A549 (cell line): ENCODE measurements at regions not wholly inside any gene's neighbourhood (a gene's known extent, or its start where the extent isn't known, plus 50 kb on each side); places are given as distances from the start of the nearest gene placed in this dataset.

Experiments
- CBX8 ChIP-seq: fragments of 200-600 bp; sonication (generic); IDR thresholded peaks from 2 replicates; pipeline ENCODE4 v1.6.1; 2016
- EP300 ChIP-seq, 2 experiments: fragments of >200 bp; sonication (Bioruptor Twin); formaldehyde crosslinking; IDR thresholded peaks; 2 replicates in 1 of 2; 3 replicates in 1 of 2; pipeline ENCODE4 v1.6.1; 2016 to 2017
- KDM1A ChIP-seq: fragments of 200-600 bp; sonication (generic); IDR thresholded peaks from 2 replicates; pipeline ENCODE4 v1.6.1; 2016; ENCODE audit warnings: low read depth, mild to moderate bottlenecking
- MAFK ChIP-seq: fragments of 450-650 bp; IDR thresholded peaks from 2 replicates; pipeline ENCODE4 v1.6.1; 2014; ENCODE audit not compliant: partially characterized antibody
- POLR2A ChIP-seq: IDR thresholded peaks from 2 replicates; pipeline ENCODE4 v1.6.1; 2012; ENCODE audit warnings: mild to moderate bottlenecking, low read length
- RAD21 ChIP-seq, 2 experiments: fragments of >200 bp in 1 of 2; sonication (Bioruptor Twin) in 1 of 2; formaldehyde crosslinking in 1 of 2; IDR thresholded peaks in 1 of 2; conservative IDR thresholded peaks in 1 of 2; 2 replicates in 1 of 2; 3 replicates in 1 of 2; pipeline ENCODE4 v1.6.1; 2012 to 2018; ENCODE audit warnings: inconsistent platforms in 1 of 2
- RNF2 ChIP-seq: fragments of 200-600 bp; sonication (generic); IDR thresholded peaks from 2 replicates; pipeline ENCODE4 v1.6.1; 2016; ENCODE audit warnings: low read depth, mild to moderate bottlenecking, antibody characterized with exemption, moderate library complexity, borderline replicate concordance
- ZFP36 ChIP-seq: fragments of 450-650 bp; IDR thresholded peaks from 2 replicates; pipeline ENCODE4 v1.6.1; 2014; ENCODE audit warnings: borderline replicate concordance; ENCODE audit not compliant: partially characterized antibody
- ZSCAN20 ChIP-seq: fragments of 250-450 bp; sonication (Bioruptor Pico); IDR thresholded peaks from 2 replicates; pipeline ENCODE4 v1.8.0; 2022; ENCODE audit warnings: mild to moderate bottlenecking, moderate library complexity
- TF ChIP-seq, protein P1 (sequence below): IDR thresholded peaks from 2 replicates; pipeline ENCODE4 v1.6.1; 2012
- TF ChIP-seq, protein P2 (sequence below): fragments of >200 bp; sonication (Bioruptor Twin); formaldehyde crosslinking; IDR thresholded peaks from 3 replicates; pipeline ENCODE4 v1.5.1; 2016
- TF ChIP-seq, protein P3 (sequence below): fragments of 250-450 bp; sonication (Bioruptor Pico); IDR thresholded peaks from 2 replicates; pipeline ENCODE4 v1.5.0; 2021; ENCODE audit warnings: mild to moderate bottlenecking, moderate library complexity, borderline replicate concordance
- TF ChIP-seq, protein P4 (sequence below): fragments of 150-350 bp; IDR thresholded peaks from 2 replicates; pipeline ENCODE4 v1.6.1; 2014; ENCODE audit warnings: low read depth, mild to moderate bottlenecking, low read length

DNA sequence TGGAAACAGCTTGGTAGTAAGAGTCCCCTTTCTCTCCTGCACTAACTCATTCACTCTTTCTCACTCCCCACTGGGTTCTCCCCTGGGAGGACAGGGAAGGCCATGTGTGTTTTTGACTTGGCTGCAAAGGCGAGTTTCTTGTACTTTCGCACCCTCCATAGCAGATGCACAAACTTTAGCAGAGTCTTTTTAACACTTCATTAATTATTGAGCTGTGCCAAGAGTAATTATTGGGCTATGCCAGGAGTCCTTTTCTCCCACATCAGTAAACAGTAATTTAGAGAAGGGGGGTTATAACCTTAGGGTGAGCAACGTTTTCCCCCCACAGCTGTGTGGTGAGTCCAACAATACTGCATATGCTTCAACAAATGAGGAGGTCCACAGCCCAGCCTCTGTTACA is 224.4 kb upstream of the ATP11B start:
- TF ChIP-seq, protein P1, sequence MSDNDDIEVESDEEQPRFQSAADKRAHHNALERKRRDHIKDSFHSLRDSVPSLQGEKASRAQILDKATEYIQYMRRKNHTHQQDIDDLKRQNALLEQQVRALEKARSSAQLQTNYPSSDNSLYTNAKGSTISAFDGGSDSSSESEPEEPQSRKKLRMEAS = no peak
- TF ChIP-seq ZSCAN20 (CRISPR knock-in tag) (no peak), MAFK (no peak), CBX8 (no peak), POLR2A (no peak), EP300 (IDR thresholded peaks at IDR 0.05) (no peak), KDM1A (no peak), RNF2 (no peak), RAD21 (conservative IDR thresholded peaks at IDR 0.05 in 1 of 2, IDR thresholded peaks at IDR 0.05 in 1 of 2) (no peak), ZFP36 (no peak)
- TF ChIP-seq, protein P2, sequence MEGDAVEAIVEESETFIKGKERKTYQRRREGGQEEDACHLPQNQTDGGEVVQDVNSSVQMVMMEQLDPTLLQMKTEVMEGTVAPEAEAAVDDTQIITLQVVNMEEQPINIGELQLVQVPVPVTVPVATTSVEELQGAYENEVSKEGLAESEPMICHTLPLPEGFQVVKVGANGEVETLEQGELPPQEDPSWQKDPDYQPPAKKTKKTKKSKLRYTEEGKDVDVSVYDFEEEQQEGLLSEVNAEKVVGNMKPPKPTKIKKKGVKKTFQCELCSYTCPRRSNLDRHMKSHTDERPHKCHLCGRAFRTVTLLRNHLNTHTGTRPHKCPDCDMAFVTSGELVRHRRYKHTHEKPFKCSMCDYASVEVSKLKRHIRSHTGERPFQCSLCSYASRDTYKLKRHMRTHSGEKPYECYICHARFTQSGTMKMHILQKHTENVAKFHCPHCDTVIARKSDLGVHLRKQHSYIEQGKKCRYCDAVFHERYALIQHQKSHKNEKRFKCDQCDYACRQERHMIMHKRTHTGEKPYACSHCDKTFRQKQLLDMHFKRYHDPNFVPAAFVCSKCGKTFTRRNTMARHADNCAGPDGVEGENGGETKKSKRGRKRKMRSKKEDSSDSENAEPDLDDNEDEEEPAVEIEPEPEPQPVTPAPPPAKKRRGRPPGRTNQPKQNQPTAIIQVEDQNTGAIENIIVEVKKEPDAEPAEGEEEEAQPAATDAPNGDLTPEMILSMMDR = no peak
- TF ChIP-seq, protein P3, sequence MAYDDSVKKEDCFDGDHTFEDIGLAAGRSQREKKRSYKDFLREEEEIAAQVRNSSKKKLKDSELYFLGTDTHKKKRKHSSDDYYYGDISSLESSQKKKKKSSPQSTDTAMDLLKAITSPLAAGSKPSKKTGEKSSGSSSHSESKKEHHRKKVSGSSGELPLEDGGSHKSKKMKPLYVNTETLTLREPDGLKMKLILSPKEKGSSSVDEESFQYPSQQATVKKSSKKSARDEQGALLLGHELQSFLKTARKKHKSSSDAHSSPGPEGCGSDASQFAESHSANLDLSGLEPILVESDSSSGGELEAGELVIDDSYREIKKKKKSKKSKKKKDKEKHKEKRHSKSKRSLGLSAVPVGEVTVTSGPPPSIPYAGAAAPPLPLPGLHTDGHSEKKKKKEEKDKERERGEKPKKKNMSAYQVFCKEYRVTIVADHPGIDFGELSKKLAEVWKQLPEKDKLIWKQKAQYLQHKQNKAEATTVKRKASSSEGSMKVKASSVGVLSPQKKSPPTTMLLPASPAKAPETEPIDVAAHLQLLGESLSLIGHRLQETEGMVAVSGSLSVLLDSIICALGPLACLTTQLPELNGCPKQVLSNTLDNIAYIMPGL = no peak
- TF ChIP-seq, protein P4, sequence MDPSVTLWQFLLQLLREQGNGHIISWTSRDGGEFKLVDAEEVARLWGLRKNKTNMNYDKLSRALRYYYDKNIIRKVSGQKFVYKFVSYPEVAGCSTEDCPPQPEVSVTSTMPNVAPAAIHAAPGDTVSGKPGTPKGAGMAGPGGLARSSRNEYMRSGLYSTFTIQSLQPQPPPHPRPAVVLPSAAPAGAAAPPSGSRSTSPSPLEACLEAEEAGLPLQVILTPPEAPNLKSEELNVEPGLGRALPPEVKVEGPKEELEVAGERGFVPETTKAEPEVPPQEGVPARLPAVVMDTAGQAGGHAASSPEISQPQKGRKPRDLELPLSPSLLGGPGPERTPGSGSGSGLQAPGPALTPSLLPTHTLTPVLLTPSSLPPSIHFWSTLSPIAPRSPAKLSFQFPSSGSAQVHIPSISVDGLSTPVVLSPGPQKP = no peak
